ENCODE measurements at regions not wholly inside any gene's neighbourhood (a gene's known extent, or its start where the extent isn't known, plus 50 kb on each side); places are given as distances from the start of the nearest gene placed in this dataset.

- no peak overlapping the region for H2AFZ ChIP-seq (ENCODE audit: low read depth, low read length, poor library complexity, severe bottlenecking)
- intact Hi-C loops (cut with micrococcal nuclease), result no loop called here
- H3K9me2 ChIP-seq (ENCODE audit: insufficient read depth), result no peaks in the 10 kb centered on the region
- H3K9ac ChIP-seq (ENCODE audit: low read length), result no peak overlapping the region
- H3K79me2 ChIP-seq (ENCODE audit: insufficient read depth, low read length), result no peaks in the 10 kb centered on the region
- H3K36me3 ChIP-seq (ENCODE audit: control insufficient read depth in 1 of 2, insufficient read depth in 2 of 2, low read length in 2 of 2), result no peaks in the 10 kb centered on the region
- POLR2A ChIA-PET, result no interaction called here
- H3K27ac ChIP-seq (ENCODE audit: low read depth, low read length), result no peak overlapping the region
- no peak overlapping the region for H3K4me3 ChIP-seq (replicated peaks in 1 of 2; ENCODE audit: low read depth in 1 of 2, low read length in 2 of 2)
- H3K4me1 ChIP-seq (ENCODE audit: control insufficient read depth in 1 of 2, insufficient read depth in 2 of 2, low read length in 2 of 2), result no peaks in the 10 kb centered on the region
- H3K4me2 ChIP-seq (ENCODE audit: low read length), result no peak overlapping the region
- no peaks in the 10 kb centered on the region for H3K27me3 ChIP-seq (ENCODE audit: insufficient read depth, low read length)
- H3K9me3 ChIP-seq (ENCODE audit: control insufficient read depth in 1 of 2, insufficient read depth in 1 of 2, low read depth in 1 of 2, low read length in 2 of 2), result no peaks in the 10 kb centered on the region
- H4K20me1 ChIP-seq (ENCODE audit: insufficient read depth), result no peaks in the 10 kb centered on the region
- no peak for DNase-seq (ENCODE audit: low read depth, low spot score)
- CTCF ChIA-PET, result no interaction called here
- ATAC-seq, result no peak
- RAD21 ChIA-PET (ENCODE audit: low non-redundant PET in 1 of 2, low total read pairs in 2 of 2, uncharacterized antibody in 2 of 2, unreplicated experiment in 2 of 2), result no interaction called here
- TF ChIP-seq FOSL1 (IDR thresholded peaks at IDR 0.05; ENCODE audit: low read depth), result no peak
- TF ChIP-seq SP1 (IDR thresholded peaks at IDR 0.05; ENCODE audit: low read depth), result no peak
- TF ChIP-seq POLR2A (IDR thresholded peaks at IDR 0.05; ENCODE audit: borderline replicate concordance, extremely low read depth, insufficient read depth, insufficient read length), result no peak
- TF ChIP-seq CEBPB (IDR thresholded peaks at IDR 0.05; ENCODE audit: low read depth), result no peak
- TF ChIP-seq JUND (IDR thresholded peaks at IDR 0.05), result no peak
- TF ChIP-seq REST (IDR thresholded peaks at IDR 0.05; ENCODE audit: low read depth), result no peak
- TF ChIP-seq ZNF274 (IDR thresholded peaks at IDR 0.05; ENCODE audit: low read depth, low read length), result no peak
- TF ChIP-seq POLR2AphosphoS5 (IDR thresholded peaks at IDR 0.05; ENCODE audit: low read depth, low read length), result no peak
- no peak for TF ChIP-seq SRF (IDR thresholded peaks at IDR 0.05; ENCODE audit: low read depth)
- no peak for TF ChIP-seq ZBTB33 (IDR thresholded peaks at IDR 0.05; ENCODE audit: extremely low read depth, insufficient replicate concordance, low read length)
- no peak for TF ChIP-seq EGR1 (IDR thresholded peaks at IDR 0.05; ENCODE audit: low read depth)
- TF ChIP-seq ELF1 (IDR thresholded peaks at IDR 0.05; ENCODE audit: borderline replicate concordance, low read depth), result no peak
- no peak for TF ChIP-seq MAX (IDR thresholded peaks at IDR 0.05)
- no peak for TF ChIP-seq CBX3 (IDR thresholded peaks at IDR 0.05; ENCODE audit: low read depth)
- TF ChIP-seq YY1 (IDR thresholded peaks at IDR 0.05; ENCODE audit: extremely low read depth, insufficient replicate concordance, low read depth, low read length), result no peak
- no peak for TF ChIP-seq ATF3 (IDR thresholded peaks at IDR 0.05)
- no peak for TF ChIP-seq TCF7L2 (IDR thresholded peaks at IDR 0.05; ENCODE audit: borderline replicate concordance, extremely low read depth, insufficient read depth, insufficient read length)
- no peak for TF ChIP-seq EZH2phosphoT487 (IDR thresholded peaks at IDR 0.05; ENCODE audit: borderline replicate concordance)
- BruUV-seq (replicated peaks), result no TSS peak
These were observed 189.5 kb upstream of the FRMD6 start for GRCh38 chr14:51462182-51462581.
